ENCODE measurements at regions not wholly inside any gene's neighbourhood (a gene's known extent, or its start where the extent isn't known, plus 50 kb on each side); places are given as distances from the start of the nearest gene placed in this dataset.

GRCh38 chr16:17793354-17793753 is 322.6 kb upstream of the XYLT1 start:
- Histone ChIP-seq H3K4me1 (ENCODE audit: control insufficient read depth, insufficient read depth, low read length) (no peaks in the 10 kb centered on the region), H3K27ac (ENCODE audit: low read length) (no peak overlapping the region), H3K4me3 (ENCODE audit: low read length) (no peak overlapping the region), H3K9me3 (ENCODE audit: control insufficient read depth, low read length) (no peaks in the 10 kb centered on the region), H3K27me3 (ENCODE audit: control insufficient read depth, insufficient read depth) (no peaks in the 10 kb centered on the region)
- ATAC-seq (no peak), DNase-seq (no peak)
- 54% methylated on average over 1 of the region's 1 CpG for WGBS
- intact Hi-C loops (cut with DNase I): no loop called here

- Histone ChIP-seq H3K27me3 (ENCODE audit: control insufficient read depth, insufficient read depth) (no peaks in the 10 kb centered on the region), H3K4me1 (ENCODE audit: control insufficient read depth, insufficient read depth, low read length) (no peaks in the 10 kb centered on the region), H3K27ac (ENCODE audit: low read length) (no peak overlapping the region), H3K4me3 (ENCODE audit: low read length) (no peak overlapping the region), H3K9me3 (ENCODE audit: control insufficient read depth, low read length) (no peaks in the 10 kb centered on the region)
- ATAC-seq (no peak), DNase-seq (no peak)
- intact Hi-C loops (cut with DNase I): no loop called here
- 13% methylated on average over 6 of the region's 6 CpGs for WGBS
These were observed 313.3 kb upstream of the XYLT1 start for GRCh38 chr16:17784073-17784472.

- DNase-seq: no peak
- intact Hi-C loops (cut with DNase I): no loop called here
- H3K4me1 ChIP-seq (ENCODE audit: control insufficient read depth, insufficient read depth, low read length): no peaks in the 10 kb centered on the region
- WGBS: 23% methylated on average over 5 of the region's 5 CpGs
- H3K4me3 ChIP-seq (ENCODE audit: low read length): no peak overlapping the region
- H3K9me3 ChIP-seq (ENCODE audit: control insufficient read depth, low read length): no peaks in the 10 kb centered on the region
- H3K27me3 ChIP-seq (ENCODE audit: control insufficient read depth, insufficient read depth): no peaks in the 10 kb centered on the region
- no peak overlapping the region for H3K27ac ChIP-seq (ENCODE audit: low read length)
- no peak for ATAC-seq
These were observed 309.4 kb upstream of the XYLT1 start for GRCh38 chr16:17780181-17780580.

- no peak for DNase-seq
- ATAC-seq: no peak
- H3K4me3 ChIP-seq (ENCODE audit: low read length): no peak overlapping the region
- H3K4me1 ChIP-seq (ENCODE audit: control insufficient read depth, insufficient read depth, low read length): no peaks in the 10 kb centered on the region
- H3K9me3 ChIP-seq (ENCODE audit: control insufficient read depth, low read length): no peaks in the 10 kb centered on the region
- H3K27ac ChIP-seq (ENCODE audit: low read length): no peak overlapping the region
- H3K27me3 ChIP-seq (ENCODE audit: control insufficient read depth, insufficient read depth): no peaks in the 10 kb centered on the region
- WGBS: 63% methylated on average over 3 of the region's 3 CpGs
- intact Hi-C loops (cut with DNase I): no loop called here
These were observed 306.7 kb upstream of the XYLT1 start for GRCh38 chr16:17777408-17777863.

- Histone ChIP-seq H3K4me1 (ENCODE audit: control insufficient read depth, insufficient read depth, low read length) (no peaks in the 10 kb centered on the region), H3K27me3 (ENCODE audit: control insufficient read depth, insufficient read depth) (no peaks in the 10 kb centered on the region), H3K9me3 (ENCODE audit: control insufficient read depth, low read length) (no peaks in the 10 kb centered on the region), H3K4me3 (ENCODE audit: low read length) (no peak overlapping the region), H3K27ac (ENCODE audit: low read length) (no peak overlapping the region)
- WGBS: 76% methylated on average over 9 of the region's 9 CpGs
- ATAC-seq (no peak), DNase-seq (peak in 1 of 3 donors; percentile 14)
- intact Hi-C loops (cut with DNase I): no loop called here
These were observed 306.1 kb upstream of the XYLT1 start for GRCh38 chr16:17776888-17777287.

GRCh38 chr16:17776465-17776864 is 305.7 kb upstream of the XYLT1 start:
- DNase-seq (no peak), ATAC-seq (no peak)
- Histone ChIP-seq H3K27ac (ENCODE audit: low read length) (no peak overlapping the region), H3K27me3 (ENCODE audit: control insufficient read depth, insufficient read depth) (no peaks in the 10 kb centered on the region), H3K4me1 (ENCODE audit: control insufficient read depth, insufficient read depth, low read length) (no peaks in the 10 kb centered on the region), H3K4me3 (ENCODE audit: low read length) (no peak overlapping the region), H3K9me3 (ENCODE audit: control insufficient read depth, low read length) (no peaks in the 10 kb centered on the region)
- WGBS: 51% methylated on average over 1 of the region's 1 CpG
- intact Hi-C loops (cut with DNase I): no loop called here

DNA sequence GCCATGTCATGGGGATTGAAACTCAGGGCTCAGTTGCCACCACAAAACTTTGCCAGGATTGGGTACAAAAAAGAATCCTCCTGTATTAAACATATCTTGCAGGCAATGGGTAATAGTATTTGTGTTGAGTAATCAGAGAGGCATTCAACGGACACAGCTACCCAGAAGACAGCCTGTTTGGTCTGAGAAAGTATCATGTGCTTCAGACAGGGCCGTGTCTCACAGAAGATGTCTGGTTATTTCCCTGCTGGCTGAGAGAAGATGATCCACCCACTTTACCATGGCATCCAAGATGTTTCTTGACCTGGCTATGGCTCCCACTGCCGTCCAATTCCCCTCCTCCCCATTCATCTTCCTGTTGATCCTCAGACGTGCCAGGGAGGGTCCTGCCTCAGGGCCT is 304.3 kb upstream of the XYLT1 start:
- Histone ChIP-seq H3K27ac (ENCODE audit: low read length) (no peak overlapping the region), H3K4me1 (ENCODE audit: control insufficient read depth, insufficient read depth, low read length) (no peaks in the 10 kb centered on the region), H3K4me3 (ENCODE audit: low read length) (no peak overlapping the region), H3K27me3 (ENCODE audit: control insufficient read depth, insufficient read depth) (no peaks in the 10 kb centered on the region), H3K9me3 (ENCODE audit: control insufficient read depth, low read length) (no peaks in the 10 kb centered on the region)
- 58% methylated on average over 4 of the region's 4 CpGs for WGBS
- no peak for DNase-seq
- no peak for ATAC-seq
- intact Hi-C loops (cut with DNase I): no loop called here

- Histone ChIP-seq H3K27me3 (ENCODE audit: control insufficient read depth, insufficient read depth) (no peaks in the 10 kb centered on the region), H3K4me3 (ENCODE audit: low read length) (no peak overlapping the region), H3K4me1 (ENCODE audit: control insufficient read depth, insufficient read depth, low read length) (no peaks in the 10 kb centered on the region), H3K27ac (ENCODE audit: low read length) (no peak overlapping the region), H3K9me3 (ENCODE audit: control insufficient read depth, low read length) (no peaks in the 10 kb centered on the region)
- 26% methylated on average over 10 of the region's 10 CpGs for WGBS
- DNase-seq: no peak
- no peak for ATAC-seq
- intact Hi-C loops (cut with DNase I): no loop called here
These were observed 302.9 kb upstream of the XYLT1 start for GRCh38 chr16:17773698-17774101.

DNA sequence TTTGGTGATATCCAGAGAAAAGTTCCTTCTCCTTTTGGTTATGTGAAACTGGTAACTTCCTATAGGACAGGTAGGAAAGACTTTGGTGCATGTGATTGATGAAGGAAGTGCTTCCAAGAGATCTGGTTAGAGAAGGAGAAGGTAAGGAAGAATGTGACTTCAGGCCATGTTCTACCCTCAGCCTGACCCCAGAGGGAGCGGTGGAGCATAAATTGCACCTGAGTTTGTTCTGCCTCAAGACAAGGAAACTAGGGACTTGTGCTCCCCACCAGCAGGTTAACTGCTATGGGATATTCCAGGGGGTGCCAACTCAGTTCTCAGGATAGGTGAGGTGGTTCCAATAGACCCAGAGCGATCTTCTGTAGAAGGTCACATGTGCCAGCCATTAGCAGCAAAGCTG is 299.3 kb upstream of the XYLT1 start:
- no peaks in the 10 kb centered on the region for H3K4me1 ChIP-seq (ENCODE audit: control insufficient read depth, insufficient read depth, low read length)
- no peak overlapping the region for H3K4me3 ChIP-seq (ENCODE audit: low read length)
- ATAC-seq: no peak
- WGBS: 90% methylated on average over 2 of the region's 2 CpGs
- DNase-seq: no peak
- intact Hi-C loops (cut with DNase I): no loop called here
- H3K27ac ChIP-seq (ENCODE audit: low read length): no peak overlapping the region
- no peaks in the 10 kb centered on the region for H3K27me3 ChIP-seq (ENCODE audit: control insufficient read depth, insufficient read depth)
- no peaks in the 10 kb centered on the region for H3K9me3 ChIP-seq (ENCODE audit: control insufficient read depth, low read length)

GRCh38 chr16:17769065-17769464 is 298.3 kb upstream of the XYLT1 start:
- 74% methylated on average over 1 of the region's 1 CpG for WGBS
- H3K9me3 ChIP-seq (ENCODE audit: control insufficient read depth, low read length): no peaks in the 10 kb centered on the region
- H3K4me1 ChIP-seq (ENCODE audit: control insufficient read depth, insufficient read depth, low read length): no peaks in the 10 kb centered on the region
- intact Hi-C loops (cut with DNase I): no loop called here
- H3K27ac ChIP-seq (ENCODE audit: low read length): no peak overlapping the region
- ATAC-seq (no peak), DNase-seq (no peak)
- H3K4me3 ChIP-seq (ENCODE audit: low read length): no peak overlapping the region
- H3K27me3 ChIP-seq (ENCODE audit: control insufficient read depth, insufficient read depth): no peaks in the 10 kb centered on the region

GRCh38 chr16:17768257-17768656 is 297.5 kb upstream of the XYLT1 start:
- Histone ChIP-seq H3K27me3 (ENCODE audit: control insufficient read depth, insufficient read depth) (no peaks in the 10 kb centered on the region), H3K9me3 (ENCODE audit: control insufficient read depth, low read length) (no peaks in the 10 kb centered on the region), H3K27ac (ENCODE audit: low read length) (no peak overlapping the region), H3K4me3 (ENCODE audit: low read length) (no peak overlapping the region), H3K4me1 (ENCODE audit: control insufficient read depth, insufficient read depth, low read length) (no peaks in the 10 kb centered on the region)
- DNase-seq (no peak), ATAC-seq (no peak)
- intact Hi-C loops (cut with DNase I): no loop called here
- 20% methylated on average over 1 of the region's 1 CpG for WGBS

DNA sequence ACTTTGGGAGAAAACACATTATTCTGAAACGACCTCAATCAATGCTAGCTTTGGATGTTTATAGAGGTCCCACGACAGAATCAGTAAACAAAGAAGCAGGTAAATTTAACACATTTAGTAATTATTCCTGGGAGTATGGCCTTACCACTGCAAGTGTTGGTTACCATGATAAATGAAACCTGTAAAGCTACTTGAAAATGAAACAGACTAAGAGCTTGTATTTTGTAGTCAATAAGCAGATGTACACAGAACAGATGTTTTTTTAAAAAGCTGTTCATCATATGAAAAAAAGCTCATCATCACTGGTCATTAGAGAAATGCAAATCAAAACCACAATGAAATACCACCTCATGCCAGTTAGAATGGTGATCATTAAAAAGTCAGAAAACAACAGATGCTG is 295.3 kb upstream of the XYLT1 start:
- intact Hi-C loops (cut with DNase I): no loop called here

More for the DNA sequence above, 295.3 kb upstream of the XYLT1 start:
- H3K4me1 ChIP-seq (ENCODE audit: control insufficient read depth, insufficient read depth, low read length): no peaks in the 10 kb centered on the region
- DNase-seq (no peak), ATAC-seq (no peak)
- 63% methylated on average over 2 of the region's 2 CpGs for WGBS
- H3K9me3 ChIP-seq (ENCODE audit: control insufficient read depth, low read length): no peaks in the 10 kb centered on the region
- no peak overlapping the region for H3K27ac ChIP-seq (ENCODE audit: low read length)
- H3K4me3 ChIP-seq (ENCODE audit: low read length): no peak overlapping the region
- no peaks in the 10 kb centered on the region for H3K27me3 ChIP-seq (ENCODE audit: control insufficient read depth, insufficient read depth)
